Stomach smooth muscle (tissue), 2 donors: ENCODE measurements at regions not wholly inside any gene's neighbourhood (a gene's known extent, or its start where the extent isn't known, plus 50 kb on each side); places are given as distances from the start of the nearest gene placed in this dataset.

Experiments used
- H3K27ac ChIP-seq: one replicate; pipeline ENCODE4 v1.7.0; 2013; ENCODE audit warnings: mild to moderate bottlenecking, low read length, inconsistent platforms
- H3K27me3 ChIP-seq, 2 donors: one replicate each; pipeline ENCODE4 v1.7.0; 2013; ENCODE audit warnings: low read length in 2 of 2; ENCODE audit not compliant: insufficient read depth in 2 of 2, control insufficient read depth in 1 of 2
- H3K36me3 ChIP-seq, 2 donors: one replicate each; pipeline ENCODE4 v1.7.0; 2013; ENCODE audit warnings: low read length in 2 of 2; ENCODE audit not compliant: control insufficient read depth in 2 of 2, insufficient read depth in 2 of 2
- H3K4me1 ChIP-seq: one replicate; pipeline ENCODE4 v1.7.0; 2013; ENCODE audit warnings: low read length; ENCODE audit not compliant: control insufficient read depth, insufficient read depth
- H3K4me3 ChIP-seq, 2 donors: one replicate each; pipeline ENCODE4 v1.7.0; 2013; ENCODE audit warnings: low read length in 2 of 2
- H3K9ac ChIP-seq, 2 donors: one replicate each; pipeline ENCODE4 v1.7.0; 2013; ENCODE audit warnings: low read length in 2 of 2, mild to moderate bottlenecking in 1 of 2
- H3K9me3 ChIP-seq, 2 donors: one replicate each; pipeline ENCODE4 v1.7.0; 2013; ENCODE audit warnings: low read length in 2 of 2; ENCODE audit not compliant: control insufficient read depth in 2 of 2
- donor health status: healthy.
- donor health status: Pancreatic carcinoma.

DNA sequence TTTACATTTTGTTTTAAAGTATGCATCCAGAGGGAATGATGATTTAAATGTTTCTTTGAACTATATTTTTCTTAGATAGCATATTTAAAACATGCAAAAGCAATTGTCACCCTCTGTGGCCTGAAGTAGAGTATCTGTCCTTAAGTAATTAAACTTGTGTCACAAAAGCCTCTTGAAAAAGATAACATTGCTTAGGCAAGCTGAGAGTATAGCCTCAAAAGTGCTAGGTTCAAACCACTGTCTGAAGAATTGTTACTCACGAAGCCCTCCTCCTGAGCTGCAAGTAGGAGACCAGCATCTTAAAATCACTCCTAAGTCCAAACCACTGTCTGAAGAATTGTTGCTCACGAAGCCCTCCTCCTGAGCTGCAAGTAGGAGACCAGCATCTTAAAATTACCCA, 378.0 kb upstream of the PRR16 start:
- Histone ChIP-seq H3K27ac (no peak overlapping the region), H3K27me3 (no peaks in the 10 kb centered on the region), H3K4me3 (no peak overlapping the region), H3K9me3 (no peaks in the 10 kb centered on the region), H3K9ac (no peak overlapping the region), H3K36me3 (no peaks in the 10 kb centered on the region), H3K4me1 (no peaks in the 10 kb centered on the region)

DNA sequence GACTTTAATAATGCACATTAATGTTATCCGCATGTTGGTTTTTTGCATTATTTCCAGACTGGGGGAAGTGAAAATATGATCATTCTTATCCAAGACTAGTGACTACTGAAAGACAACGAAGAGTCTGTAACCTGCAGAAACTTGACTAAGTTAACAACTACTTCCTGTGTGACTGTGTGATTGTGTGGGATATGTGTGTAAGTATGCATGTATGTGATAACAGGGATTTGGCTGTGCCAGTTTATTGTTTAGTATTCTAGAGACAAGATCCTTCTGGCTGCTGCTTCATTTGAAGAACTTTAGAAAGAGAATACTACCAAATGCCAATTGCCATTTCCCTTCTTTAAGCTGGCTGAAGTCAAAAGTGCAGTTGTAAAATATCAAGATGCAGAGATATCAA, 375.7 kb upstream of the PRR16 start:
- H3K4me3 ChIP-seq, result no peak overlapping the region
- no peaks in the 10 kb centered on the region for H3K9me3 ChIP-seq
- no peaks in the 10 kb centered on the region for H3K4me1 ChIP-seq
- no peak overlapping the region for H3K9ac ChIP-seq
- H3K36me3 ChIP-seq, result no peaks in the 10 kb centered on the region
- no peak overlapping the region for H3K27ac ChIP-seq
- H3K27me3 ChIP-seq, result no peaks in the 10 kb centered on the region

DNA sequence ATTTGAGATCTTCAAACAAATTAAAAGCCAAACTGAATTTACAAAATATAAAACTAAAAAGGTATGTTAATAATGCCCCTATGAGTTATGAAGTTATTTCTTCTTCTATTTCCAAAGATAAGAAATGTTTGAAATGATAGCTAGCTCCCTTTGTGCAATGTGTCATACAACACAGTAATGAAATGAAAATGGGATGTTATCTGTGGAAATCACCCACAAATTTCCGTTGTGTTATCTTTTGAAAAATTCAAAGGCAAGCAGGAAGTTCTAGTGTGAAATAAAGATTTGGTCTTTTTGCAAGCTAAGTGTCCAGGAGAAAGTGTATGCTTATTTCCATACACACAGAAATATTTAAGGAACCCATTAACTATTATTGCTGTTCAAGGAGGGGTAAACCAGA, 375.3 kb upstream of the PRR16 start:
- no peak overlapping the region for H3K27ac ChIP-seq
- H3K9me3 ChIP-seq, result no peaks in the 10 kb centered on the region
- H3K9ac ChIP-seq, result no peak overlapping the region
- H3K27me3 ChIP-seq, result no peaks in the 10 kb centered on the region
- no peaks in the 10 kb centered on the region for H3K4me1 ChIP-seq
- no peaks in the 10 kb centered on the region for H3K36me3 ChIP-seq
- no peak overlapping the region for H3K4me3 ChIP-seq

DNA sequence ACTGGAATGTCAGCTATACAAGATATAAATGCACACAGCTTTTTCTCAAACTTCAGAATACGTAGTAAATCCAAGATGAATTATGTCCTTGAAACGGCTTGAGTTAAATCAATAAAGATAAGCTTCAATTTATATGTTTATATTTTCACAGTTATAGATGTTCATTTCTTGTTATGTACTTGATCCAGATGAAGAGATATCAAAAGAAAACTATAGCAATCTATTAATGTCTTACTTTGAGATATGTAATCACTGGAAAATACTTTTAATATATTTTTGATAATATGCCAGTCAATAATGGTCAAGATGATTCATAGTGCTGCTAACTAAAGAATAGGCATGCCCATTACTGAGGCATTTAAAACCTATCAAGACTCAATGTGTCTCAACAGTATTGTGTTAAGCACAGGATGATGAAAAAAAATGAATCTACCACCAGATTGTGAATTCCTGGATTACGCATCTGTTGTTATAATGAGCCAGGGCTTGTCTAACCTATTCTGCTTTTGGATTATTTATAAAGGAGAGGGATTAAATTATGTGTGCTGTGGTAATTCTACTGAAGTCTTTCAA, 372.6 kb upstream of the PRR16 start:
- H3K4me1 ChIP-seq, result no peaks in the 10 kb centered on the region
- H3K36me3 ChIP-seq, result no peaks in the 10 kb centered on the region
- no peak overlapping the region for H3K4me3 ChIP-seq
- H3K9me3 ChIP-seq, result no peaks in the 10 kb centered on the region
- H3K9ac ChIP-seq, result no peak overlapping the region
- H3K27me3 ChIP-seq, result no peaks in the 10 kb centered on the region
- no peak overlapping the region for H3K27ac ChIP-seq

DNA sequence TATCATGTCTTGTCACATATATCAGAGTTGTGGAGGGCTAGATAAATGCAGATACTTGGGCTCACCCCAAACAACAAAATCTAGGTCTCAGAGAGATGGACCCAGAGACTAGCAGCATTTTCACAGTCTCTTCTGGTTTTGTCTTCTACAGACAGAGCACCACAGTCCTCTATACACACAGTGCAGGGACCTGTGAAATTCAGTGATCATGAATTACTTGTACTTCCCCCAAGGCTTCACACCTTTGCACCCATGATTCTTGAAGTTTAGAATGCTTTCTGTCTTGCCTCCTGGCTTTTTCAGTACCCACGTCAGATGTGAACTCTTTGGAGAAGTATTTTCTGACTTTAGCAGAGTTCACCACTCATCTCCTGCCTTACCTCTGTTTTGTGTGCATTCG, 371.5 kb upstream of the PRR16 start:
- Histone ChIP-seq H3K36me3 (no peaks in the 10 kb centered on the region), H3K4me1 (no peaks in the 10 kb centered on the region), H3K4me3 (no peak overlapping the region), H3K9me3 (no peaks in the 10 kb centered on the region), H3K9ac (no peak overlapping the region), H3K27ac (no peak overlapping the region), H3K27me3 (no peaks in the 10 kb centered on the region)

DNA sequence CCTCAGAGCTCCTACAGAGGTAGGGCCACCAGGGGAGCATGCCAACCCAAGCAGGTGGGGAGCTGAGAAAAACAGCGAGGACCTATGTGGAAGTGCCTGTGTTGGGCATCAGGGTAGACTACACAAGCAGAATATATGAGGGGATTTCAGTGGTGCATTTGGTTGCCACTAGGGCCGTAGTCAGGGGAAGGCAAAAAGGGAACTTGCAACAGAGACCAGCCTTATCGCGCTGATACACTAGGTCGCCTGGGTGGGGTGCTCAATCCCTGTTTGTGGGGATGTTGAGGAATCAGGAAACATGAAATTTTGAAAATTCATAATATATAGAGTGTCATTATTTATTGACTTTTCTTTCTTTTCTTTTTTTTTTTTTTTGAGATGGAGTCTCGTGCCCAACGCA, 370.9 kb upstream of the PRR16 start:
- H3K9me3 ChIP-seq, result no peaks in the 10 kb centered on the region
- H3K36me3 ChIP-seq, result no peaks in the 10 kb centered on the region
- H3K27me3 ChIP-seq, result no peaks in the 10 kb centered on the region
- no peak overlapping the region for H3K4me3 ChIP-seq
- H3K9ac ChIP-seq, result no peak overlapping the region
- no peaks in the 10 kb centered on the region for H3K4me1 ChIP-seq
- no peak overlapping the region for H3K27ac ChIP-seq

DNA sequence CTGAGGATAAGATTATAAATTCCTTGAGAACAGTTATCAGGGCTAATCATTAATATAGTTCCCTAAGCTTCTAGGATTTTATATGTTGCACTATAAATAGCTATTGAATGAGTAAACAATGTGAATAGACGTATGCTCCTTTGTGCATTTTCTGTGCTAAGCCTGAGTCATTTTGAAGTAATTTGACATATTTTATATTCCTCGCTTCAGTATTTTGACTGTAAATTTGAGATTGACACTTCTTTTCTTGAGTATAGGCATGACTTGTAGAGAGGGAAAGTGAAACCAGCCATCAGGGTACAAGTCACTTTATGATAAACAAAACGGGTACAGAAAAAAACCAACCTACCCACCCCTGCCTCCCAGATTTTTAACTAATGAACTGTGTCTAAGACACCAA, 367.7 kb upstream of the PRR16 start:
- no peaks in the 10 kb centered on the region for H3K27me3 ChIP-seq
- H3K4me1 ChIP-seq, result no peaks in the 10 kb centered on the region
- no peak overlapping the region for H3K4me3 ChIP-seq
- H3K9me3 ChIP-seq, result no peaks in the 10 kb centered on the region
- H3K9ac ChIP-seq, result no peak overlapping the region
- H3K36me3 ChIP-seq, result no peaks in the 10 kb centered on the region
- H3K27ac ChIP-seq, result no peak overlapping the region

DNA sequence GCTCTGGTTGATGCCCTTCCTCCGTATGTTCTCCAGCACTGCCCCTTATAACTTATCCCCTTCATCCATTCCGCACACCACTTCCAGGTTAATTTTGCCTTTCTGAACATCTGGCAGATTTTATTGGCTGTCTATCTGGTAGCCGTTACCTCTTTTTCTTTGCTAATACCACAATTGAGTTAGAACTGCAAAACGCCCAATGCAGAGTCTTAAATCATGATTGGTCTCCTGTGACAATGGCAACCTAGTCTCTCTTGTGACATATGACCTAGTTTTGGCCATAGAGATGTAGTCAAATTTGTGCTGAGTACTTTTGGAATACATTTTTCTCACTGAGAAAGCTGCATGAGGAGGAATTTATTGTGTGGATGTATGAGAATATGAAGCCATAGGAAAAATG, 365.7 kb upstream of the PRR16 start:
- Histone ChIP-seq H3K9me3 (no peaks in the 10 kb centered on the region), H3K4me1 (no peaks in the 10 kb centered on the region), H3K27me3 (no peaks in the 10 kb centered on the region), H3K9ac (no peak overlapping the region), H3K4me3 (no peak overlapping the region), H3K27ac (no peak overlapping the region), H3K36me3 (no peaks in the 10 kb centered on the region)

DNA sequence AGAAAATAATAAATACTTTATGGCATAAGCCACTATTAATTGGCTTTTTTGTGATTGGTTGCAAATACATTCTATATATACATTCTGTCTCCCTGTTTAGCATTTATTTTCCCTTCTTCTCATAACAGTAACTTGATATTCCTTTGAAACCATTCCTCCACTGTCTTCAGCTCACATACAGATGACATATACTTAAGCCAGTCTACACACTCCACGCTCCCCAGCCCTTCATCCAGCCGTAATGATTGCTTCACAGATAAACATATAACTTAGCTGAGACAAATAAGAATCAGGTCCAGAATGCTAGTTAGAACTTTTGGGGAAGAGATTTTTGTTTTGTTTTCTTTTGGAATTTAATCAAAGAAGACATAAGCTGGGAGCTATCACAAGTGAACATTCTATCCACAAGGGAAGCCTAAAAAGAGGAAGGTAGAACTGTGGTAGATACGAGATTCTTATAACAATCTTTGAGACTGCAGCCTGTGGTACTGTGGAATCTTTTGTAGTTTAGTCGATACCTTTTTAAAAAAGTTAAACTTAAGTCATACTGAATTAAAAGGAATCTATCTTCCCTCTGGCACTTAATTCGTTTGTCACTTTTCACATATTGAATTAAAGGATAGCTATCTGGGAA, 365.1 kb upstream of the PRR16 start:
- H3K4me1 ChIP-seq, result no peaks in the 10 kb centered on the region
- H3K36me3 ChIP-seq, result no peaks in the 10 kb centered on the region
- H3K9ac ChIP-seq, result no peak overlapping the region
- no peak overlapping the region for H3K4me3 ChIP-seq
- no peaks in the 10 kb centered on the region for H3K9me3 ChIP-seq
- no peaks in the 10 kb centered on the region for H3K27me3 ChIP-seq
- no peak overlapping the region for H3K27ac ChIP-seq

DNA sequence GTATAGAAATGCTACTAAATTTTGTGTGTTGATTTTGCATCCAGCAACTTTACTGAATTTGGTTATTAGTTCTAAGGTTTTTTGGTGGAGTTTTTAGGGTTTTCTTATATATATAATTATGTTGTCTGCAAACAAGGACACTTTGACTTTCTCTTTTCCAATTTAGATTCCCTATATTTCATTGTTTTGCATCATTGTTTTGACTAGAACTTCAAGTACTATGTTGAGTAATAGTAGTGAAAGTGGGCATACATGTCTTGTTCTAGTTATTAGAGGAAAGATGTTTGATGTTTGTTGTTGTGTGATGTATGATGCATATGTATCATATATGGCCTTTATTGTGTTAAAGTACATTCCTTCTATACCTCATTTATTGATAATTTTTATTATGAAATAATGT, 362.3 kb upstream of the PRR16 start:
- H3K9me3 ChIP-seq, result no peaks in the 10 kb centered on the region
- H3K9ac ChIP-seq, result no peak overlapping the region

DNA sequence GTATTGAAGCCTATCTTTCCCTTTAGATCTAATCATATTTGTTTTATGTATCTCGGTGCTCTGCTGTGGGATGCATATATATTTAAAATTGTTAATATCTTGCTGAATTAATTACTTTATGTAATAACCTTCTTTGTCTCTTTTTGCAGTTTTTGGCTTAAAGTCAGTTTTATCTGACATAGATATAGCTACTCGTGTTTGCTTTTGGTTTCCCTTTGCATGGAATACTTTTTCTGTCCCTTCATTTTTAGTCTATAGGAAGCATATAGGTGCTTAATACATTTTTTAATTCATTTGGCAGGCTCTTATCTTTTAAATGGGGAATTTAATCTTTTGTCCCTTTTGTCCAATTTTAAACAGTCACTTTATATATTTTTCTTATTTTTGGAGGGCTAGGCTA, 360.6 kb upstream of the PRR16 start:
- Histone ChIP-seq H3K36me3 (no peaks in the 10 kb centered on the region), H3K4me3 (no peak overlapping the region), H3K27ac (no peak overlapping the region), H3K9ac (no peak overlapping the region), H3K4me1 (no peaks in the 10 kb centered on the region), H3K27me3 (no peaks in the 10 kb centered on the region), H3K9me3 (no peaks in the 10 kb centered on the region)

More for the DNA sequence above, 362.3 kb upstream of the PRR16 start:
- no peaks in the 10 kb centered on the region for H3K36me3 ChIP-seq
- H3K4me3 ChIP-seq, result no peak overlapping the region
- H3K27me3 ChIP-seq, result no peaks in the 10 kb centered on the region
- no peaks in the 10 kb centered on the region for H3K4me1 ChIP-seq
- no peak overlapping the region for H3K27ac ChIP-seq
